Fibroblast of lung (primary cell): ENCODE measurements at regions not wholly inside any gene's neighbourhood (a gene's known extent, or its start where the extent isn't known, plus 50 kb on each side); places are given as distances from the start of the nearest gene placed in this dataset.
"Not testable (repeated sequence)": the region's sequence is repeated elsewhere in the genome, so short reads cannot be mapped to it uniquely, and the experiment has no call there.

ENCODE experiments used
- CTCF ChIP-seq, 2 donors: IDR thresholded peaks in 1 of 2; conservative IDR thresholded peaks in 1 of 2; 1 replicate in 1 of 2; 2 replicates in 1 of 2; pipeline ENCODE4 v1.5.1; 2011 to 2012; ENCODE audit warnings: low read length in 2 of 2, control low read depth in 1 of 2, inconsistent platforms in 1 of 2, low read depth in 1 of 2, mild to moderate bottlenecking in 1 of 2
- EZH2 ChIP-seq: IDR thresholded peaks from 2 replicates; pipeline ENCODE4 v1.5.1; 2012; ENCODE audit warnings: low read length, control low read depth, mild to moderate bottlenecking; ENCODE audit errors: missing control alignments

GRCh38 chr4:167858127-167858526, 234.2 kb upstream of the ANXA10 start:
- not testable (repeated sequence) for TF ChIP-seq CTCF (conservative IDR thresholded peaks at IDR 0.05 in 1 of 2, IDR thresholded peaks at IDR 0.05 in 1 of 2; ENCODE audit: low read depth in 1 of 2, low read length in 2 of 2); EZH2
